GM12891 (cell line): ENCODE measurements at regions not wholly inside any gene's neighbourhood (a gene's known extent, or its start where the extent isn't known, plus 50 kb on each side); places are given as distances from the start of the nearest gene placed in this dataset.

Experiments
- PAX5 ChIP-seq: IDR thresholded peaks from 2 replicates; pipeline ENCODE4 v1.6.1; 2011; ENCODE audit warnings: low read length, moderate library complexity, mild to moderate bottlenecking; ENCODE audit not compliant: insufficient read depth, severe bottlenecking
- POLR2A ChIP-seq: IDR thresholded peaks from 2 replicates; pipeline ENCODE4 v1.6.1; 2011; ENCODE audit warnings: low read depth, low read length, control low read depth
- POLR2AphosphoS5 ChIP-seq: IDR thresholded peaks from 2 replicates; pipeline ENCODE4 v1.6.1; 2011; ENCODE audit warnings: low read depth, low read length, control low read depth
- SPI1 ChIP-seq: IDR thresholded peaks from 2 replicates; pipeline ENCODE4 v1.6.1; 2011; ENCODE audit warnings: low read depth, low read length, control low read depth
- TAF1 ChIP-seq: IDR thresholded peaks from 2 replicates; pipeline ENCODE4 v1.6.1; 2011; ENCODE audit warnings: low read depth, low read length, control low read depth

DNA sequence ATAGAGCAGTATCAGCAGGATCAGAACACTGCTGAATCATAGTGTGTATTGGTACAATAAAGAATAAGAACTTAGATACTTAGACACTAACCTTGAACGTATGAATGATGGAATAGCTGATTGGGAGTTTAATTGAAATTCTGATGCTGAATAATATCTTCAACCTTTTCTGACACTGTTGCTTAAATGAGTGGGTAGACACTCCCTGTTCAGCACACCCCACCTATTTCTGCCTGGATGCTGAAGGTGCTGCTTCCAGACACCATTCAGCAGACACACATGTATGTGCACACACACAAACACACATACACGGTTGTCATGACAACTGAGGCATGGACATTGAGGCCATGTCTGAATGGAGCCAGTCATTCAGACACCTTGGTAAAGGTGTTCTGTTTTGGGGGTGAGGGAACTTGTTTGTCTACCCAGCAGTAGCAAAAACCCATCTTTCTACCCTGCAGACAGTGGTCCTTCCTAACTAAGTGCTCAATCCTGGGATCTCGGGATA is 54.3 kb downstream of the TMEM215 start:
- no peak for TF ChIP-seq SPI1
- no peak for TF ChIP-seq POLR2AphosphoS5
- TF ChIP-seq POLR2A, result no peak
- TF ChIP-seq PAX5, result no peak
- TF ChIP-seq TAF1, result no peak
